ENCODE measurements at regions not wholly inside any gene's neighbourhood (a gene's known extent, or its start where the extent isn't known, plus 50 kb on each side); places are given as distances from the start of the nearest gene placed in this dataset.

- Histone ChIP-seq H3K4me3 (ENCODE audit: low read depth, low read length, poor library complexity, severe bottlenecking) (no peak overlapping the region), H3K36me3 (ENCODE audit: insufficient read depth, low read length) (no peaks in the 10 kb centered on the region), H3K4me1 (ENCODE audit: insufficient read depth, low read length, poor library complexity, severe bottlenecking) (no peaks in the 10 kb centered on the region), H2AFZ (ENCODE audit: low read length) (no peak overlapping the region), H3K9me2 (ENCODE audit: insufficient read depth, low read length) (no peaks in the 10 kb centered on the region), H3K9me3 (ENCODE audit: low read length) (no peaks in the 10 kb centered on the region), H3K27ac (ENCODE audit: low read depth, low read length, poor library complexity, severe bottlenecking) (no peak overlapping the region), H3K4me2 (ENCODE audit: low read length) (no peak overlapping the region), H4K20me1 (ENCODE audit: insufficient read depth, low read length) (no peaks in the 10 kb centered on the region), H3K79me2 (ENCODE audit: insufficient read depth, low read depth, low read length) (no peaks in the 10 kb centered on the region)
- intact Hi-C loops (cut with micrococcal nuclease; ENCODE audit: unreplicated experiment), result no loop called here
- CTCF ChIA-PET (ENCODE audit: unreplicated experiment), result no interaction called here
- no peak for TF ChIP-seq EZH2phosphoT487 (IDR thresholded peaks at IDR 0.05; ENCODE audit: borderline replicate concordance, low read depth, low read length)
- no peak for TF ChIP-seq CTCF (conservative IDR thresholded peaks at IDR 0.05; ENCODE audit: low read length)
- POLR2A ChIA-PET, result interaction anchor here (0.8 kb wide), 1 partner anchor 21 kb away, joined by 3 read pairs; no protein-coding TSS in a partner anchor
- DNase-seq (ENCODE audit: low spot score), result no peak
- no TSS peak for BruUV-seq (replicated peaks)
These were observed 185.0 kb downstream of the SREK1 start for GRCh38 chr5:66329078-66329477.

- CTCF ChIA-PET (ENCODE audit: unreplicated experiment), result interaction anchor here (1.3 kb wide), 1 partner anchor 12 kb away, joined by 3 read pairs; no protein-coding TSS in a partner anchor
These were observed 189.1 kb downstream of the SREK1 start for GRCh38 chr5:66333192-66333591.

More at GRCh38 chr5:66333192-66333591, 189.1 kb downstream of the SREK1 start:
- H4K20me1 ChIP-seq (ENCODE audit: insufficient read depth, low read length), result no peaks in the 10 kb centered on the region
- BruUV-seq (replicated peaks), result no TSS peak
- no peak overlapping the region for H3K4me3 ChIP-seq (ENCODE audit: low read depth, low read length, poor library complexity, severe bottlenecking)
- H3K36me3 ChIP-seq (ENCODE audit: insufficient read depth, low read length), result no peaks in the 10 kb centered on the region
- H3K4me2 ChIP-seq (ENCODE audit: low read length), result no peak overlapping the region
- H3K9me2 ChIP-seq (ENCODE audit: insufficient read depth, low read length), result no peaks in the 10 kb centered on the region
- POLR2A ChIA-PET, result interaction anchor here (0.8 kb wide), 1 partner anchor 510 kb away, joined by 3 read pairs; no protein-coding TSS in a partner anchor
- no peak for DNase-seq (ENCODE audit: low spot score)
- TF ChIP-seq CTCF (conservative IDR thresholded peaks at IDR 0.05; ENCODE audit: low read length), result no peak
- TF ChIP-seq EZH2phosphoT487 (IDR thresholded peaks at IDR 0.05; ENCODE audit: borderline replicate concordance, low read depth, low read length), result no peak
- H3K9me3 ChIP-seq (ENCODE audit: low read length), result no peaks in the 10 kb centered on the region
- H2AFZ ChIP-seq (ENCODE audit: low read length), result no peak overlapping the region
- no peak overlapping the region for H3K27ac ChIP-seq (ENCODE audit: low read depth, low read length, poor library complexity, severe bottlenecking)
- intact Hi-C loops (cut with micrococcal nuclease; ENCODE audit: unreplicated experiment), result no loop called here
- H3K79me2 ChIP-seq (ENCODE audit: insufficient read depth, low read depth, low read length), result no peaks in the 10 kb centered on the region
- no peaks in the 10 kb centered on the region for H3K4me1 ChIP-seq (ENCODE audit: insufficient read depth, low read length, poor library complexity, severe bottlenecking)
